G401.6 (cell line): ENCODE measurements at regions not wholly inside any gene's neighbourhood (a gene's known extent, or its start where the extent isn't known, plus 50 kb on each side); places are given as distances from the start of the nearest gene placed in this dataset.

Experiments
- FAIRE-seq: peaks from 2 replicates; lab custom pipeline; 2012; peaks lifted over from hg19 to GRCh38; lab: Jason Lieb, UNC

GRCh38 chr2:160967523-160967922 lies 192.7 kb upstream of the TANK start:
- no peak for FAIRE-seq

GRCh38 chr2:160968183-160968582 lies 192.0 kb upstream of the TANK start:
- FAIRE-seq = no peak

- peak; percentile 97 for FAIRE-seq
These were observed 189.9 kb upstream of the TANK start for GRCh38 chr2:160970052-160970965.

- FAIRE-seq = no peak
These were observed 186.2 kb upstream of the TANK start for GRCh38 chr2:160973991-160974390.

GRCh38 chr2:160974803-160975202 lies 185.4 kb upstream of the TANK start:
- FAIRE-seq = no peak

GRCh38 chr2:160976797-160977196 lies 183.4 kb upstream of the TANK start:
- FAIRE-seq = no peak

- FAIRE-seq = no peak
These were observed 182.9 kb upstream of the TANK start for GRCh38 chr2:160977376-160977775.

- FAIRE-seq = no peak
These were observed 182.4 kb upstream of the TANK start for GRCh38 chr2:160977854-160978253.

GRCh38 chr2:160984426-160985077 lies 175.7 kb upstream of the TANK start:
- no peak for FAIRE-seq

- FAIRE-seq = no peak
These were observed 170.4 kb upstream of the TANK start for GRCh38 chr2:160989778-160990177.

- FAIRE-seq = no peak
These were observed 166.6 kb upstream of the TANK start for GRCh38 chr2:160993654-160994061.

GRCh38 chr2:160994141-160995002 lies 165.9 kb upstream of the TANK start:
- peak; percentile 94 for FAIRE-seq

GRCh38 chr2:160996584-160996983 lies 163.6 kb upstream of the TANK start:
- FAIRE-seq = no peak

- peak; percentile 49 for FAIRE-seq
These were observed 155.8 kb upstream of the TANK start for GRCh38 chr2:161004379-161004778.

GRCh38 chr2:161005170-161005569 lies 155.1 kb upstream of the TANK start:
- no peak for FAIRE-seq

- no peak for FAIRE-seq
These were observed 151.9 kb upstream of the TANK start for GRCh38 chr2:161008311-161008710.

- FAIRE-seq = no peak
These were observed 149.7 kb upstream of the TANK start for GRCh38 chr2:161010503-161011015.

GRCh38 chr2:161017780-161018470 lies 142.3 kb upstream of the TANK start:
- FAIRE-seq = no peak

GRCh38 chr2:161019311-161019710 lies 140.9 kb upstream of the TANK start:
- no peak for FAIRE-seq

- no peak for FAIRE-seq
These were observed 139.8 kb upstream of the TANK start for GRCh38 chr2:161020437-161020836.

- FAIRE-seq = no peak
These were observed 131.6 kb upstream of the TANK start for GRCh38 chr2:161028581-161028980.

GRCh38 chr2:161029321-161029720 lies 130.9 kb upstream of the TANK start:
- FAIRE-seq = no peak
